Esophagus squamous epithelium (tissue), 5 donors: ENCODE measurements at regions not wholly inside any gene's neighbourhood (a gene's known extent, or its start where the extent isn't known, plus 50 kb on each side); places are given as distances from the start of the nearest gene placed in this dataset.

ENCODE experiments used
- DNase-seq: peaks from one replicate; lab custom pipeline; 2025; lab: John Stamatoyannopoulos, UW
- H3K27ac ChIP-seq, 4 donors: fragments of 200-600 bp; sonication (generic); one replicate each; pipeline ENCODE4 v1.5.1; 2016 to 2019; ENCODE audit warnings: mild to moderate bottlenecking in 1 of 4
- H3K27me3 ChIP-seq, 4 donors: fragments of 200-600 bp; sonication (generic); 1 replicate in 3 of 4; 2 replicates in 1 of 4; pipeline versions ENCODE4 v1.5.1 to v1.6.0; 2017 to 2021; ENCODE audit warnings: antibody characterized with exemption in 1 of 4
- H3K36me3 ChIP-seq, 3 donors: fragments of 200-600 bp; sonication (generic); one replicate each; pipeline ENCODE4 v1.5.1; 2016 to 2019
- H3K4me1 ChIP-seq, 3 donors: fragments of 200-600 bp; sonication (generic); one replicate each; pipeline ENCODE4 v1.5.1; 2017 to 2019
- H3K4me3 ChIP-seq, 4 donors: fragments of 200-600 bp; sonication (generic); 1 replicate in 3 of 4; 2 replicates in 1 of 4; pipeline ENCODE4 v1.5.1; 2016 to 2019; ENCODE audit warnings: mild to moderate bottlenecking in 2 of 4, moderate library complexity in 1 of 4
- H3K9me3 ChIP-seq, 3 donors: fragments of 200-600 bp; sonication (generic); one replicate each; pipeline ENCODE4 v1.5.1; 2016 to 2019
- CTCF ChIP-seq, 6 experiments: fragments of 450-650 bp in 4 of 6; fragments of 200-600 bp in 2 of 6; sonication (generic) in 2 of 6; IDR thresholded peaks; one replicate each; pipeline ENCODE4 v1.5.1; 2016 to 2019; ENCODE audit warnings: antibody characterized with exemption in 6 of 6, mild to moderate bottlenecking in 4 of 6, moderate library complexity in 4 of 6
- POLR2A ChIP-seq, 4 donors: fragments of 450-650 bp; IDR thresholded peaks; one replicate each; pipeline ENCODE4 v1.6.1; 2017; ENCODE audit warnings: antibody characterized with exemption in 4 of 4, mild to moderate bottlenecking in 4 of 4, moderate library complexity in 3 of 4
- WGBS, 2 donors: methylation state at CpG; one replicate each; pipeline ENCODE4 v1.1.5; 2018; 5-methylcytosine and 5-hydroxymethylcytosine counted together
- intact Hi-C: fragments of 100-400 bp; cut with DNase I; formaldehyde crosslinking; loops from one replicate; pipeline ENCODE4 v1.15.0; 2022
- donor health status: DM: yes; HTN: yes; CAD: no.

- no peaks in the 10 kb centered on the region for H3K9me3 ChIP-seq
- intact Hi-C loops = no loop called here
- H3K27me3 ChIP-seq = peaks cover 0 to 23% (median 0%) of the 10 kb centered on the region in 4 donors
- 53 to 64% methylated on average over 2 of the region's 2 CpGs for WGBS, 2 donors
- H3K4me3 ChIP-seq = no peak overlapping the region
- DNase-seq = no peak
- H3K4me1 ChIP-seq = no peaks in the 10 kb centered on the region
- no peaks in the 10 kb centered on the region for H3K36me3 ChIP-seq
- no peak overlapping the region for H3K27ac ChIP-seq
- TF ChIP-seq POLR2A (IDR thresholded peaks at IDR 0.05) (no peak), CTCF (IDR thresholded peaks at IDR 0.05) (no peak)
These were observed 135.2 kb downstream of the SUCLG1 start for GRCh38 chr2:84323890-84324289.

- no peaks in the 10 kb centered on the region for H3K9me3 ChIP-seq
- DNase-seq = no peak
- H3K27ac ChIP-seq = no peak overlapping the region
- TF ChIP-seq POLR2A (IDR thresholded peaks at IDR 0.05) (no peak), CTCF (IDR thresholded peaks at IDR 0.05) (no peak)
- H3K4me1 ChIP-seq = no peaks in the 10 kb centered on the region
- H3K27me3 ChIP-seq = peaks cover 0 to 32% (median 0%) of the 10 kb centered on the region in 4 donors
- no peak overlapping the region for H3K4me3 ChIP-seq
- WGBS, 2 donors = 67 to 72% methylated on average over 2 of the region's 2 CpGs
- H3K36me3 ChIP-seq = no peaks in the 10 kb centered on the region
- intact Hi-C loops = no loop called here
These were observed 138.1 kb downstream of the SUCLG1 start for GRCh38 chr2:84320940-84321339.

- no peaks in the 10 kb centered on the region for H3K36me3 ChIP-seq
These were observed 139.5 kb downstream of the SUCLG1 start for GRCh38 chr2:84319581-84319980.

GRCh38 chr2:84317135-84317534, 141.9 kb downstream of the SUCLG1 start:
- 81% methylated on average over 2 of the region's 2 CpGs for WGBS, 2 donors
- Histone ChIP-seq H3K4me1 (no peaks in the 10 kb centered on the region), H3K27me3 (peaks cover 0 to 33% (median 0%) of the 10 kb centered on the region in 4 donors), H3K36me3 (no peaks in the 10 kb centered on the region), H3K27ac (no peak overlapping the region), H3K9me3 (no peaks in the 10 kb centered on the region), H3K4me3 (no peak overlapping the region)
- DNase-seq = no peak
- no peak for TF ChIP-seq CTCF (IDR thresholded peaks at IDR 0.05)
- TF ChIP-seq POLR2A (IDR thresholded peaks at IDR 0.05) = no peak
- intact Hi-C loops = no loop called here

More at GRCh38 chr2:84319581-84319980, 139.5 kb downstream of the SUCLG1 start:
- intact Hi-C loops = no loop called here
- Histone ChIP-seq H3K27me3 (peaks cover 0 to 41% (median 0%) of the 10 kb centered on the region in 4 donors), H3K9me3 (no peaks in the 10 kb centered on the region), H3K4me1 (no peaks in the 10 kb centered on the region), H3K27ac (no peak overlapping the region), H3K4me3 (no peak overlapping the region)
- DNase-seq = no peak
- WGBS, 2 donors = 62 to 87% methylated on average over 5 to 6 of the region's 6 CpGs
- TF ChIP-seq POLR2A (IDR thresholded peaks at IDR 0.05) = no peak
- TF ChIP-seq CTCF (IDR thresholded peaks at IDR 0.05) = no peak

GRCh38 chr2:84314901-84315330, 144.2 kb downstream of the SUCLG1 start:
- Histone ChIP-seq H3K4me1 (no peaks in the 10 kb centered on the region), H3K4me3 (no peak overlapping the region), H3K27ac (no peak overlapping the region), H3K36me3 (no peaks in the 10 kb centered on the region), H3K9me3 (no peaks in the 10 kb centered on the region), H3K27me3 (peaks cover 0 to 24% (median 0%) of the 10 kb centered on the region in 4 donors)
- 13 to 22% methylated on average over 7 to 8 of the region's 11 CpGs for WGBS, 2 donors
- intact Hi-C loops = no loop called here
- TF ChIP-seq CTCF (IDR thresholded peaks at IDR 0.05) (peak; percentile 53 to 83 (median 78)), POLR2A (IDR thresholded peaks at IDR 0.05) (no peak)
- DNase-seq = no peak
